DND-41 (cell line): ENCODE measurements at regions not wholly inside any gene's neighbourhood (a gene's known extent, or its start where the extent isn't known, plus 50 kb on each side); places are given as distances from the start of the nearest gene placed in this dataset.

Experiments
- CTCF ChIP-seq: IDR thresholded peaks from 2 replicates; pipeline ENCODE4 v1.5.1; 2012; ENCODE audit warnings: borderline replicate concordance, low read length, moderate library complexity, mild to moderate bottlenecking; ENCODE audit not compliant: poor library complexity, severe bottlenecking; ENCODE audit errors: extremely low read depth
- EZH2 ChIP-seq: IDR thresholded peaks from 3 replicates; pipeline ENCODE4 v1.6.1; 2012; ENCODE audit warnings: borderline replicate concordance, low read depth, mild to moderate bottlenecking, moderate library complexity, low read length, inconsistent platforms; ENCODE audit not compliant: severe bottlenecking

GRCh38 chr13:76048675-76049375, 412.7 kb downstream of the LMO7 start:
- TF ChIP-seq CTCF (no peak), EZH2 (no peak)
